GM18870 (cell line): ENCODE measurements at regions not wholly inside any gene's neighbourhood (a gene's known extent, or its start where the extent isn't known, plus 50 kb on each side); places are given as distances from the start of the nearest gene placed in this dataset.

Experiments used
- ATAC-seq: cut with Tn5 transposase; IDR thresholded peaks from one replicate; pipeline ENCODE4 v1.9.1; 2021; ENCODE audit warnings: moderate library complexity; ENCODE audit not compliant: unreplicated experiment

GRCh38 chr10:33401300-33401699 lies 66.8 kb upstream of the NRP1 start:
- no peak for ATAC-seq

- no peak for ATAC-seq
Observed at GRCh38 chr10:33398796-33399195, 64.3 kb upstream of the NRP1 start.

GRCh38 chr10:33396938-33397337 lies 62.5 kb upstream of the NRP1 start:
- ATAC-seq, result no peak

GRCh38 chr10:33396279-33396678 lies 61.8 kb upstream of the NRP1 start:
- no peak for ATAC-seq

GRCh38 chr10:33395201-33395600 lies 60.7 kb upstream of the NRP1 start:
- no peak for ATAC-seq

- no peak for ATAC-seq
Observed at GRCh38 chr10:33392706-33393105, 58.2 kb upstream of the NRP1 start.

GRCh38 chr10:33391611-33392465 lies 57.4 kb upstream of the NRP1 start:
- no peak for ATAC-seq

- no peak for ATAC-seq
Observed at GRCh38 chr10:33390046-33390445, 55.6 kb upstream of the NRP1 start.

GRCh38 chr10:33388785-33389184 lies 54.3 kb upstream of the NRP1 start:
- ATAC-seq, result no peak

- no peak for ATAC-seq
Observed at GRCh38 chr10:33388382-33388781, 53.9 kb upstream of the NRP1 start.

GRCh38 chr10:33387720-33388119 lies 53.3 kb upstream of the NRP1 start:
- ATAC-seq, result no peak

- ATAC-seq, result no peak
Observed at GRCh38 chr10:33386926-33387325, 52.5 kb upstream of the NRP1 start.

- ATAC-seq, result no peak
Observed at GRCh38 chr10:33385686-33386085, 51.2 kb upstream of the NRP1 start.

GRCh38 chr10:33385015-33385414 lies 50.5 kb upstream of the NRP1 start:
- ATAC-seq, result no peak
